ENCODE measurements at regions not wholly inside any gene's neighbourhood (a gene's known extent, or its start where the extent isn't known, plus 50 kb on each side); places are given as distances from the start of the nearest gene placed in this dataset.
A peak's percentile ranks its signal among the peaks of the same experiment; 100 is the strongest.

DNA sequence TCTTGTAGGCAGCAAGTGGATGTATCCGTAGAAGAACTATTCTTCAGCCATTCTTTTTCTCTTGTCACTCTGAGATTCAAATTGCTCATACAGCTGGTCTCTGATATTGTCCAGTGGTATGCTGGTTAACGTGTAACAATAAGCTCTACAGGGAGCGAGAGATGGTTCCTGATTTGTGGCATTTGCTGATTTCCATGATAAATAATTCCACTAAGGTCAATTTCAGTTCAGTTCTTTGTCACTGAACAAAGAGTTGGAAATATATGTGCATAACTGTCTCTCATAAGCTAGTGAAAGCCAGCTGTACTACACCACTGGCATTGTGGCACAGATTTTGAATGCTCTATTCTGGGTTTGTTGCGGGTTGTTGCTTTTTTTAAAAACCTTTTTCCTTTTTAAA lies 131.7 kb downstream of the MTHFS start:
- TF ChIP-seq, protein P1, sequence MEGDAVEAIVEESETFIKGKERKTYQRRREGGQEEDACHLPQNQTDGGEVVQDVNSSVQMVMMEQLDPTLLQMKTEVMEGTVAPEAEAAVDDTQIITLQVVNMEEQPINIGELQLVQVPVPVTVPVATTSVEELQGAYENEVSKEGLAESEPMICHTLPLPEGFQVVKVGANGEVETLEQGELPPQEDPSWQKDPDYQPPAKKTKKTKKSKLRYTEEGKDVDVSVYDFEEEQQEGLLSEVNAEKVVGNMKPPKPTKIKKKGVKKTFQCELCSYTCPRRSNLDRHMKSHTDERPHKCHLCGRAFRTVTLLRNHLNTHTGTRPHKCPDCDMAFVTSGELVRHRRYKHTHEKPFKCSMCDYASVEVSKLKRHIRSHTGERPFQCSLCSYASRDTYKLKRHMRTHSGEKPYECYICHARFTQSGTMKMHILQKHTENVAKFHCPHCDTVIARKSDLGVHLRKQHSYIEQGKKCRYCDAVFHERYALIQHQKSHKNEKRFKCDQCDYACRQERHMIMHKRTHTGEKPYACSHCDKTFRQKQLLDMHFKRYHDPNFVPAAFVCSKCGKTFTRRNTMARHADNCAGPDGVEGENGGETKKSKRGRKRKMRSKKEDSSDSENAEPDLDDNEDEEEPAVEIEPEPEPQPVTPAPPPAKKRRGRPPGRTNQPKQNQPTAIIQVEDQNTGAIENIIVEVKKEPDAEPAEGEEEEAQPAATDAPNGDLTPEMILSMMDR (conservative IDR thresholded peaks at IDR 0.05; ENCODE audit: low read length), result no peak
- TF ChIP-seq EZH2phosphoT487 (IDR thresholded peaks at IDR 0.05; ENCODE audit: borderline replicate concordance, low read depth, low read length), result no peak
- POLR2A ChIA-PET, result no interaction called here
- DNase-seq (ENCODE audit: low spot score), result no peak
- CTCF ChIA-PET (ENCODE audit: unreplicated experiment), result no interaction called here
- Histone ChIP-seq H3K9me3 (ENCODE audit: low read length) (no peaks in the 10 kb centered on the region), H3K27ac (ENCODE audit: low read depth, low read length, poor library complexity, severe bottlenecking) (no peak overlapping the region), H3K9me2 (ENCODE audit: insufficient read depth, low read length) (no peaks in the 10 kb centered on the region), H2AFZ (ENCODE audit: low read length) (no peak overlapping the region), H3K4me3 (ENCODE audit: low read depth, low read length, poor library complexity, severe bottlenecking) (no peak overlapping the region), H3K4me2 (ENCODE audit: low read length) (no peak overlapping the region), H3K79me2 (ENCODE audit: insufficient read depth, low read depth, low read length) (no peaks in the 10 kb centered on the region), H4K20me1 (ENCODE audit: insufficient read depth, low read length) (no peaks in the 10 kb centered on the region), H3K36me3 (ENCODE audit: insufficient read depth, low read length) (no peaks in the 10 kb centered on the region), H3K4me1 (ENCODE audit: insufficient read depth, low read length, poor library complexity, severe bottlenecking) (no peaks in the 10 kb centered on the region)
- BruUV-seq (replicated peaks), result no TSS peak
- intact Hi-C loops (cut with micrococcal nuclease; ENCODE audit: unreplicated experiment), result no loop called here

DNA sequence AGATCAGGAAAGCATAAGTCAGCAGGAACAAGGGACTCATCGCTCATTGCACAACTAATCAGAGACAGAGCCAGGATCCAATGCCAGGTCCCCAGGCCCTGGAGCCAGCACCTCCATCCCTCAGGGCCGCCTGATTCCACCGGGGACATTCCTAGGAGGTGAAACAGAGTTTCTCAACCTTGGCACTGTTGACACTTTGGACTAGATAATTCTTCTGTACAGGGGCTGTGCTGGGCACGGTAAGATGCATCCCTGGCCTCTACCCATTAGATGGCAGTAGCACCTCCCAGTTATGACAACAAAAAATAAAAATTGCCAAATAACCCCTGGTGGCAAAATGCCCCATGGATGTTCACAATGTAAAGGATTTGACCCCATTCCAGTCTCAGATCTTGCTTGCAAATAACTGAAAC lies 127.7 kb downstream of the MTHFS start:
- H3K79me2 ChIP-seq (ENCODE audit: insufficient read depth, low read depth, low read length), result no peaks in the 10 kb centered on the region
- H2AFZ ChIP-seq (ENCODE audit: low read length), result no peak overlapping the region
- intact Hi-C loops (cut with micrococcal nuclease; ENCODE audit: unreplicated experiment), result loop anchor here (1.0 kb wide), 1 partner anchor 224 kb away; no protein-coding TSS in a partner anchor
- no peak overlapping the region for H3K27ac ChIP-seq (ENCODE audit: low read depth, low read length, poor library complexity, severe bottlenecking)
- TF ChIP-seq, protein P1 (conservative IDR thresholded peaks at IDR 0.05; ENCODE audit: low read length), result peak; percentile 77
- no peak for TF ChIP-seq EZH2phosphoT487 (IDR thresholded peaks at IDR 0.05; ENCODE audit: borderline replicate concordance, low read depth, low read length)
- H3K9me3 ChIP-seq (ENCODE audit: low read length), result no peaks in the 10 kb centered on the region
- no TSS peak for BruUV-seq (replicated peaks)
- peak; percentile 21 for DNase-seq (ENCODE audit: low spot score)
- H3K9me2 ChIP-seq (ENCODE audit: insufficient read depth, low read length), result no peaks in the 10 kb centered on the region
- H3K4me2 ChIP-seq (ENCODE audit: low read length), result no peak overlapping the region
- H3K4me3 ChIP-seq (ENCODE audit: low read depth, low read length, poor library complexity, severe bottlenecking), result no peak overlapping the region
- H4K20me1 ChIP-seq (ENCODE audit: insufficient read depth, low read length), result no peaks in the 10 kb centered on the region
- no peaks in the 10 kb centered on the region for H3K4me1 ChIP-seq (ENCODE audit: insufficient read depth, low read length, poor library complexity, severe bottlenecking)
- CTCF ChIA-PET (ENCODE audit: unreplicated experiment), result no interaction called here
- POLR2A ChIA-PET, result interaction anchor here (0.5 kb wide), 1 partner anchor 944 kb away, joined by 3 read pairs; no protein-coding TSS in a partner anchor
- no peaks in the 10 kb centered on the region for H3K36me3 ChIP-seq (ENCODE audit: insufficient read depth, low read length)

DNA sequence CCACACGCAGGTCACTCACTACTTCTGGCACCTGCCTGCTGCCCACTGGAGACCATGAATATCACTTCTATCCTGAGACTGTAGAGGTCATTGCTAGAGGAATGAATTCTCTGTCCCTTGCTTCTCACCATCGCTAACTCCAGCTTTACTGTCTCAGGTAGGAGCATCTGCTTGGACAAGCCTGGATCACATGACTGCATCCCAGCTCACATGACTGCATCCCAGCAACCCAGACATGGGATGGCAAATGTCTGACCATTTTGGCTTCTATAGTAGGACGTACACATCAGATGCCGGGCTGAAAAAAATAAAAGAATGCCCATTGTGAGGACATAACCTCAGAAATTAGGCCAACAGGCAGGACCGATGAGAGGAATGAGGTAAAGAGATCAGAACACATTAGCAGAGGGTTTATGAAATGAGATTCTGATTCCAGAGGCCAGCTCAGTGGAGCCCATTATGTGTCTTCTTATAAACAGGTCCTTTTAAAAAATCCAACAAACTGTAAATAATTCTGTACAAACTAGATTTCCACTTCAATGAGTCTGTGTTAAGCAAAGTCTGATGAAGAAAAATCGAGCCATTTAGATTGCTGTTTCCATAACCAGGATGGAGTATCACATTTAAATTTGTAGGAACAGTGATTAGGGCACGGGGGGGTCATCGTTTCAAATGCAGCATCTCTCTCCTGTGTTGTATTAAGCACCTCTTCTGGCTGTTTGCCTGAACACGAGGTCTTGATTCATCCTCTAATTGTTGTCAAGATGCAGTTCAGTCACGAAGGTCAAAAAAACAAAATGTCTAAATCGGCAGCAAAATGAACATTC lies 126.7 kb downstream of the MTHFS start:
- intact Hi-C loops (cut with micrococcal nuclease; ENCODE audit: unreplicated experiment), result loop anchor here (1.0 kb wide), 1 partner anchor 223 kb away; no protein-coding TSS in a partner anchor
- Histone ChIP-seq H2AFZ (ENCODE audit: low read length) (no peak overlapping the region), H3K79me2 (ENCODE audit: insufficient read depth, low read depth, low read length) (no peaks in the 10 kb centered on the region), H3K4me2 (ENCODE audit: low read length) (no peak overlapping the region), H3K9me3 (ENCODE audit: low read length) (no peaks in the 10 kb centered on the region), H3K4me3 (ENCODE audit: low read depth, low read length, poor library complexity, severe bottlenecking) (no peak overlapping the region), H3K9me2 (ENCODE audit: insufficient read depth, low read length) (no peaks in the 10 kb centered on the region), H4K20me1 (ENCODE audit: insufficient read depth, low read length) (no peaks in the 10 kb centered on the region), H3K4me1 (ENCODE audit: insufficient read depth, low read length, poor library complexity, severe bottlenecking) (no peaks in the 10 kb centered on the region), H3K27ac (ENCODE audit: low read depth, low read length, poor library complexity, severe bottlenecking) (no peak overlapping the region), H3K36me3 (ENCODE audit: insufficient read depth, low read length) (no peaks in the 10 kb centered on the region)
- BruUV-seq (replicated peaks), result no TSS peak
- no peak for DNase-seq (ENCODE audit: low spot score)
- TF ChIP-seq EZH2phosphoT487 (IDR thresholded peaks at IDR 0.05; ENCODE audit: borderline replicate concordance, low read depth, low read length), result no peak
- TF ChIP-seq, protein P1 (conservative IDR thresholded peaks at IDR 0.05; ENCODE audit: low read length), result no peak
- ChIA-PET POLR2A (no interaction called here), CTCF (ENCODE audit: unreplicated experiment) (no interaction called here)
